A549 (cell line): ENCODE measurements at regions not wholly inside any gene's neighbourhood (a gene's known extent, or its start where the extent isn't known, plus 50 kb on each side); places are given as distances from the start of the nearest gene placed in this dataset.

ENCODE experiments used
- ATAC-seq, 2 experiments: fragments of 200-7000 bp in 1 of 2; fragments of >200 bp in 1 of 2; cut with Nextera tagmentation in 1 of 2; cut with Tn5 transposase in 1 of 2; 3 replicates each; pipeline versions ENCODE4 v1.8.0 to v1.9.1; 2018 to 2020; ENCODE audit warnings: mild to moderate bottlenecking in 1 of 2, moderate library complexity in 1 of 2
- CTCF ChIA-PET: fragments of 300-600 bp; sonication (Branson Sonifier 250); formaldehyde crosslinking; extraction: SDS; loops from one replicate; lab custom pipeline; 2021; ENCODE audit warnings: antibody characterized with exemption, inconsistent platforms; lab: Yijun Ruan, JAX
- POLR2A ChIA-PET: fragments of 350-600 bp; formaldehyde crosslinking; extraction: SDS; loops from one replicate; lab custom pipeline; 2021; ENCODE audit warnings: antibody characterized with exemption, inconsistent platforms; lab: Yijun Ruan, JAX
- DNase-seq, 2 experiments: peaks; one replicate each; pipeline versions ENCODE4 v3.0.0 to v3.0.0-alpha.2; 2011 to 2016; ENCODE audit warnings: low read depth in 1 of 2, low spot score in 1 of 2
- FAIRE-seq: peaks from 2 replicates; lab custom pipeline; 2011; peaks lifted over from hg19 to GRCh38; lab: Jason Lieb, UNC
- H3K27ac ChIP-seq, 2 experiments: fragments of >200 bp; sonication (Bioruptor Twin); formaldehyde crosslinking; 3 replicates each; pipeline ENCODE4 v1.5.1; 2016 to 2017
- H3K4me1 ChIP-seq: fragments of >200 bp; sonication (Bioruptor Twin); formaldehyde crosslinking; 3 replicates; pipeline ENCODE4 v1.6.1; 2016
- H3K4me2 ChIP-seq: fragments of >200 bp; sonication (Bioruptor Twin); formaldehyde crosslinking; 3 replicates; pipeline ENCODE4 v1.6.1; 2016
- H3K4me3 ChIP-seq: fragments of >200 bp; sonication (Bioruptor Twin); formaldehyde crosslinking; 3 replicates; pipeline ENCODE4 v1.5.1; 2016
- H3K9me3 ChIP-seq: fragments of >200 bp; sonication (Bioruptor Twin); formaldehyde crosslinking; 3 replicates; pipeline ENCODE4 v1.6.1; 2016
- CBX8 ChIP-seq: fragments of 200-600 bp; sonication (generic); IDR thresholded peaks from 2 replicates; pipeline ENCODE4 v1.6.1; 2016
- CEBPB ChIP-seq, 2 experiments: fragments of >200 bp in 1 of 2; sonication (Bioruptor Twin) in 1 of 2; formaldehyde crosslinking in 1 of 2; IDR thresholded peaks; 2 replicates each; pipeline ENCODE4 v1.6.1; 2012 to 2016
- CHD4 ChIP-seq: fragments of 200-600 bp; sonication (generic); IDR thresholded peaks from 2 replicates; pipeline ENCODE4 v1.6.1; 2016; ENCODE audit warnings: antibody characterized with exemption, mild to moderate bottlenecking, borderline replicate concordance
- EHMT2 ChIP-seq: fragments of 200-600 bp; sonication (generic); IDR thresholded peaks from 2 replicates; pipeline ENCODE4 v1.6.1; 2016; ENCODE audit warnings: antibody characterized with exemption, low read depth, mild to moderate bottlenecking, moderate library complexity
- EP300 ChIP-seq, 2 experiments: fragments of >200 bp; sonication (Bioruptor Twin); formaldehyde crosslinking; IDR thresholded peaks; 2 replicates in 1 of 2; 3 replicates in 1 of 2; pipeline ENCODE4 v1.6.1; 2016 to 2017
- FOSB ChIP-seq: fragments of 250-450 bp; sonication (Bioruptor Pico); IDR thresholded peaks from 2 replicates; pipeline ENCODE4 v1.5.0; 2020; ENCODE audit warnings: mild to moderate bottlenecking, moderate library complexity
- GATA3 ChIP-seq: IDR thresholded peaks from 2 replicates; pipeline ENCODE4 v1.6.1; 2012; ENCODE audit warnings: borderline replicate concordance
- HEYL ChIP-seq: fragments of 250-450 bp; sonication (Bioruptor Pico); IDR thresholded peaks from 2 replicates; pipeline ENCODE4 v1.8.0; 2021; ENCODE audit warnings: mild to moderate bottlenecking, moderate library complexity
- HOXB13 ChIP-seq: fragments of 250-450 bp; sonication (Bioruptor Pico); IDR thresholded peaks from 2 replicates; pipeline ENCODE4 v1.5.0; 2020; ENCODE audit warnings: low read depth, mild to moderate bottlenecking, moderate library complexity
- HOXB5 ChIP-seq: fragments of 250-450 bp; sonication (Bioruptor Pico); IDR thresholded peaks from 2 replicates; pipeline ENCODE4 v1.5.0; 2020; ENCODE audit warnings: mild to moderate bottlenecking, moderate library complexity
- JUN ChIP-seq, 2 experiments: fragments of >200 bp; sonication (Bioruptor Twin); formaldehyde crosslinking; IDR thresholded peaks; 2 replicates in 1 of 2; 3 replicates in 1 of 2; pipeline ENCODE4 v1.6.1; 2016 to 2017
- JUNB ChIP-seq: fragments of >200 bp; sonication (Bioruptor Twin); formaldehyde crosslinking; IDR thresholded peaks from 2 replicates; pipeline ENCODE4 v1.6.1; 2016
- KDM1A ChIP-seq: fragments of 200-600 bp; sonication (generic); IDR thresholded peaks from 2 replicates; pipeline ENCODE4 v1.6.1; 2016; ENCODE audit warnings: low read depth, mild to moderate bottlenecking
- MAFK ChIP-seq: fragments of 450-650 bp; IDR thresholded peaks from 2 replicates; pipeline ENCODE4 v1.6.1; 2014; ENCODE audit not compliant: partially characterized antibody
- MAZ ChIP-seq: fragments of 150-350 bp; IDR thresholded peaks from 2 replicates; pipeline ENCODE4 v1.6.1; 2014; ENCODE audit warnings: antibody characterized with exemption, low read depth, low read length, borderline replicate concordance
- NFE2L2 ChIP-seq: fragments of 150-350 bp; conservative IDR thresholded peaks from 2 replicates; pipeline ENCODE4 v1.6.1; 2014; ENCODE audit warnings: low read length
- NPAS2 ChIP-seq: fragments of 250-450 bp; sonication (Bioruptor Pico); IDR thresholded peaks from 2 replicates; pipeline ENCODE4 v1.8.0; 2022; ENCODE audit warnings: mild to moderate bottlenecking, moderate library complexity, borderline replicate concordance
- PHF8 ChIP-seq: fragments of 200-600 bp; sonication (generic); IDR thresholded peaks from 2 replicates; pipeline ENCODE4 v1.6.1; 2016; ENCODE audit warnings: low read depth, mild to moderate bottlenecking, antibody characterized with exemption, moderate library complexity, borderline replicate concordance
- POLR2A ChIP-seq: IDR thresholded peaks from 2 replicates; pipeline ENCODE4 v1.6.1; 2012; ENCODE audit warnings: mild to moderate bottlenecking, low read length
- RAD21 ChIP-seq, 2 experiments: fragments of >200 bp in 1 of 2; sonication (Bioruptor Twin) in 1 of 2; formaldehyde crosslinking in 1 of 2; IDR thresholded peaks in 1 of 2; conservative IDR thresholded peaks in 1 of 2; 2 replicates in 1 of 2; 3 replicates in 1 of 2; pipeline ENCODE4 v1.6.1; 2012 to 2018; ENCODE audit warnings: inconsistent platforms in 1 of 2
- RCOR1 ChIP-seq: fragments of 150-350 bp; IDR thresholded peaks from 2 replicates; pipeline ENCODE4 v1.6.1; 2014; ENCODE audit warnings: antibody characterized with exemption, low read length, low read depth
- RFX5 ChIP-seq: fragments of 450-650 bp; IDR thresholded peaks from 2 replicates; pipeline ENCODE4 v1.7.1; 2014; ENCODE audit warnings: antibody characterized with exemption, mild to moderate bottlenecking, moderate library complexity
- SREBF2 ChIP-seq: fragments of 450-650 bp; IDR thresholded peaks from 2 replicates; pipeline ENCODE4 v1.6.1; 2014; ENCODE audit warnings: mild to moderate bottlenecking, moderate library complexity
- TFCP2L1 ChIP-seq: fragments of 250-450 bp; sonication (Bioruptor Pico); IDR thresholded peaks from 2 replicates; pipeline ENCODE4 v1.5.0; 2021; ENCODE audit warnings: mild to moderate bottlenecking
- ZSCAN20 ChIP-seq: fragments of 250-450 bp; sonication (Bioruptor Pico); IDR thresholded peaks from 2 replicates; pipeline ENCODE4 v1.8.0; 2022; ENCODE audit warnings: mild to moderate bottlenecking, moderate library complexity
- WGBS: methylation state at CpG from one replicate; pipeline ENCODE4 v1.1.6; 2017; ENCODE audit errors: missing lambda C conversion rate; 5-methylcytosine and 5-hydroxymethylcytosine counted together
- TF ChIP-seq, protein P1 (sequence below): IDR thresholded peaks from 2 replicates; pipeline ENCODE4 v1.6.1; 2012; ENCODE audit warnings: low read depth, borderline replicate concordance
- TF ChIP-seq, protein P2 (sequence below): IDR thresholded peaks from 2 replicates; pipeline ENCODE4 v1.6.1; 2012
- TF ChIP-seq, protein P3 (sequence below): fragments of >200 bp; sonication (Bioruptor Twin); formaldehyde crosslinking; IDR thresholded peaks from 3 replicates; pipeline ENCODE4 v1.5.1; 2016
- TF ChIP-seq, protein P4 (sequence below): fragments of 250-450 bp; sonication (Bioruptor Pico); IDR thresholded peaks from 2 replicates; pipeline ENCODE4 v1.5.0; 2020; ENCODE audit warnings: low read depth, mild to moderate bottlenecking, moderate library complexity
- TF ChIP-seq, protein P5 (sequence below): fragments of >200 bp; sonication (Bioruptor Twin); formaldehyde crosslinking; IDR thresholded peaks from 3 replicates; pipeline ENCODE4 v1.6.1; 2016
- TF ChIP-seq, protein P6 (sequence below): IDR thresholded peaks from 2 replicates; pipeline ENCODE4 v1.6.1; 2012
- TF ChIP-seq, protein P7 (sequence below): fragments of >200 bp; sonication (Bioruptor Twin); formaldehyde crosslinking; IDR thresholded peaks from 2 replicates; pipeline ENCODE4 v1.6.1; 2016

DNA sequence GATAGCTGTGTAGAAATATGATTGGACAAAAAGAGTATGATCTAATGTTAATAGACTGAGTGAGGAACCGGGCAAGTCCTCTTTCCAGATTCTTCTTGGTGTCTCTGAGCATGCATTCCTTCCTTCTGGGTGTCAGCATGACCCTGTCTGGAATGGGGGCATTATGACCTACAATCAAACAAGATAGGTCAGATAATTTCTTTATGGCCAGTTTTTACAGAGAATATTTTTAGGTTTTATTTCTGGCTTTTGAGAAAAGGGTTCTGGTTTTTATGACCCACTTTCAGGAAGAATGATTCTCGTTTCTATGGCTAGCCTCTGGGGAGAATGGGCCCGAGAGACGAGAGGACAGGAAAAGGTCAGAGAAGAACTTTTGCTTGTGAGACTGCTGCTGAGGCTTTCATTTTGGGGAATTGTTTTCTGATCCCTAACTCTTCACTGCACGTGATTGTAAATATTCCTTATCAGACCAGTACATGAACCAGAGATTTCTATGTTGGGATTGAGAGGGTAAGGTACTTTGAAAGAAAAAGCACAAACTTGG is 383.8 kb downstream of the AASDHPPT start:
- Histone ChIP-seq H3K9me3 (no peaks in the 10 kb centered on the region), H3K4me3 (no peak overlapping the region), H3K4me1 (peaks cover 24% of the 10 kb centered on the region), H3K4me2 (no peak overlapping the region), H3K27ac (peak overlapping the region; percentile 46 to 73; a peak in 4 of 6 replicates)
- DNase-seq (no peak), FAIRE-seq (no peak), ATAC-seq (no peak)
- ChIA-PET POLR2A (no interaction called here), CTCF (no interaction called here)
- TF ChIP-seq, protein P1, sequence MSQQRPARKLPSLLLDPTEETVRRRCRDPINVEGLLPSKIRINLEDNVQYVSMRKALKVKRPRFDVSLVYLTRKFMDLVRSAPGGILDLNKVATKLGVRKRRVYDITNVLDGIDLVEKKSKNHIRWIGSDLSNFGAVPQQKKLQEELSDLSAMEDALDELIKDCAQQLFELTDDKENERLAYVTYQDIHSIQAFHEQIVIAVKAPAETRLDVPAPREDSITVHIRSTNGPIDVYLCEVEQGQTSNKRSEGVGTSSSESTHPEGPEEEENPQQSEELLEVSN: no peak
- TF ChIP-seq, protein P2, sequence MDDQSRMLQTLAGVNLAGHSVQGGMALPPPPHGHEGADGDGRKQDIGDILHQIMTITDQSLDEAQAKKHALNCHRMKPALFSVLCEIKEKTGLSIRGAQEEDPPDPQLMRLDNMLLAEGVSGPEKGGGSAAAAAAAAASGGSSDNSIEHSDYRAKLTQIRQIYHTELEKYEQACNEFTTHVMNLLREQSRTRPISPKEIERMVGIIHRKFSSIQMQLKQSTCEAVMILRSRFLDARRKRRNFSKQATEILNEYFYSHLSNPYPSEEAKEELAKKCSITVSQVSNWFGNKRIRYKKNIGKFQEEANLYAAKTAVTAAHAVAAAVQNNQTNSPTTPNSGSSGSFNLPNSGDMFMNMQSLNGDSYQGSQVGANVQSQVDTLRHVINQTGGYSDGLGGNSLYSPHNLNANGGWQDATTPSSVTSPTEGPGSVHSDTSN: no peak
- TF ChIP-seq MAZ: no peak
- TF ChIP-seq NFE2L2: no peak
- no peak for TF ChIP-seq KDM1A
- no peak for TF ChIP-seq MAFK
- no peak for TF ChIP-seq CHD4
- TF ChIP-seq GATA3: no peak
- TF ChIP-seq SREBF2: no peak
- TF ChIP-seq, protein P3, sequence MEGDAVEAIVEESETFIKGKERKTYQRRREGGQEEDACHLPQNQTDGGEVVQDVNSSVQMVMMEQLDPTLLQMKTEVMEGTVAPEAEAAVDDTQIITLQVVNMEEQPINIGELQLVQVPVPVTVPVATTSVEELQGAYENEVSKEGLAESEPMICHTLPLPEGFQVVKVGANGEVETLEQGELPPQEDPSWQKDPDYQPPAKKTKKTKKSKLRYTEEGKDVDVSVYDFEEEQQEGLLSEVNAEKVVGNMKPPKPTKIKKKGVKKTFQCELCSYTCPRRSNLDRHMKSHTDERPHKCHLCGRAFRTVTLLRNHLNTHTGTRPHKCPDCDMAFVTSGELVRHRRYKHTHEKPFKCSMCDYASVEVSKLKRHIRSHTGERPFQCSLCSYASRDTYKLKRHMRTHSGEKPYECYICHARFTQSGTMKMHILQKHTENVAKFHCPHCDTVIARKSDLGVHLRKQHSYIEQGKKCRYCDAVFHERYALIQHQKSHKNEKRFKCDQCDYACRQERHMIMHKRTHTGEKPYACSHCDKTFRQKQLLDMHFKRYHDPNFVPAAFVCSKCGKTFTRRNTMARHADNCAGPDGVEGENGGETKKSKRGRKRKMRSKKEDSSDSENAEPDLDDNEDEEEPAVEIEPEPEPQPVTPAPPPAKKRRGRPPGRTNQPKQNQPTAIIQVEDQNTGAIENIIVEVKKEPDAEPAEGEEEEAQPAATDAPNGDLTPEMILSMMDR: no peak
- TF ChIP-seq, protein P4, sequence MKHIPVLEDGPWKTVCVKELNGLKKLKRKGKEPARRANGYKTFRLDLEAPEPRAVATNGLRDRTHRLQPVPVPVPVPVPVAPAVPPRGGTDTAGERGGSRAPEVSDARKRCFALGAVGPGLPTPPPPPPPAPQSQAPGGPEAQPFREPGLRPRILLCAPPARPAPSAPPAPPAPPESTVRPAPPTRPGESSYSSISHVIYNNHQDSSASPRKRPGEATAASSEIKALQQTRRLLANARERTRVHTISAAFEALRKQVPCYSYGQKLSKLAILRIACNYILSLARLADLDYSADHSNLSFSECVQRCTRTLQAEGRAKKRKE (CRISPR knock-in tag): no peak
- TF ChIP-seq POLR2A: no peak
- TF ChIP-seq, protein P5, sequence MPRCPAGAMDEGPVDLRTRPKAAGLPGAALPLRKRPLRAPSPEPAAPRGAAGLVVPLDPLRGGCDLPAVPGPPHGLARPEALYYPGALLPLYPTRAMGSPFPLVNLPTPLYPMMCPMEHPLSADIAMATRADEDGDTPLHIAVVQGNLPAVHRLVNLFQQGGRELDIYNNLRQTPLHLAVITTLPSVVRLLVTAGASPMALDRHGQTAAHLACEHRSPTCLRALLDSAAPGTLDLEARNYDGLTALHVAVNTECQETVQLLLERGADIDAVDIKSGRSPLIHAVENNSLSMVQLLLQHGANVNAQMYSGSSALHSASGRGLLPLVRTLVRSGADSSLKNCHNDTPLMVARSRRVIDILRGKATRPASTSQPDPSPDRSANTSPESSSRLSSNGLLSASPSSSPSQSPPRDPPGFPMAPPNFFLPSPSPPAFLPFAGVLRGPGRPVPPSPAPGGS: no peak
- 53% methylated on average over 5 of the region's 5 CpGs for WGBS

DNA sequence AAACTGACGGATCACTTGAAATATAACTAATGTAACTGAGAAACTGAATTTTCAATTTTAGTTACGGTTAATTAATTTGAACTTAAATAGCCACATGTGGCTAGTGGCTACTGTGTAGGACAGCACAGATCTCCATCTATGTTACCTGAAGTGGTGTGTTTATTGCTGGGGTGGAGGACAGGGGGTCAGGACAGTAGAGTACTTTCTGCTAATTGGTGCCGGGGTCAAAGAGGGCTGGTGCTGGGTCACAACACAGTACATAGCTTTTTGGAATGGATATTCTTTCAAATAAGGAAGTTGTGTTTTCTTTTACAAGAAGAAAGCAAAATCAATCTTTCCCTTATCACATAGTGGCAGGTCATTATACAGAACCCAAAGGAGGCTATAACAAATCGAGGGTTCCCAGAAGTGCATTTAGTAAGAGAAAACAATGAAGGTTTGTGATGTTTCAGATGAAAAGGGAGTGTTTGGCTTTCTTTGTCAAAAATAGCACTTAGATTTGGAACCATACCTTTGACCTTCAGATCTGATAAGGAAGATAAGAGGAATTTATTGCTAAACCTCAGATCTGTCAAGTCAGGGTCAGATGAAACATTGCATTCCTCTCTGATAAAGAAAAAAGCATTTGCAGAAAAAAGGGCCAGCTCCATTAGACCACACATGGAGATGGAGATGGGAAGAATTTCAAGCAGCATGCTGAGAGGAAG is 384.5 kb downstream of the AASDHPPT start:
- ChIA-PET POLR2A (no interaction called here), CTCF (no interaction called here)
- Histone ChIP-seq H3K4me2 (peak overlapping the region; percentile 39), H3K27ac (peak overlapping the region; percentile 46 to 73; a peak in 5 of 6 replicates), H3K9me3 (no peaks in the 10 kb centered on the region), H3K4me3 (no peak overlapping the region), H3K4me1 (peaks cover 23% of the 10 kb centered on the region)
- DNase-seq (peak in 1 of 2 experiments; percentile 28), FAIRE-seq (no peak), ATAC-seq (peak in 1 of 2 experiments; percentile 28; a peak in 2 of 6 replicates)
- 51% methylated on average over 4 of the region's 4 CpGs for WGBS
- TF ChIP-seq MAFK (no peak), EHMT2 (no peak), JUN (IDR thresholded peaks at IDR 0.05) (no peak; a peak in 1 of 5 replicates), HEYL (no peak), KDM1A (no peak), ZSCAN20 (no peak), GATA3 (peak; percentile 84), CEBPB (IDR thresholded peaks at IDR 0.05) (peak; percentile 29 to 34; a peak in 3 of 4 replicates), JUNB (peak; percentile 67), RFX5 (no peak), MAZ (no peak), TFCP2L1 (CRISPR knock-in tag) (no peak), CBX8 (no peak), SREBF2 (no peak), NFE2L2 (no peak), HOXB5 (no peak), FOSB (CRISPR knock-in tag) (no peak), PHF8 (no peak), NPAS2 (CRISPR knock-in tag) (no peak), EP300 (IDR thresholded peaks at IDR 0.05) (peak; percentile 64 to 83; a peak in 3 of 5 replicates), RCOR1 (no peak), HOXB13 (CRISPR knock-in tag) (no peak), RAD21 (conservative IDR thresholded peaks at IDR 0.05 in 1 of 2, IDR thresholded peaks at IDR 0.05 in 1 of 2) (peak in 1 of 2 experiments; percentile 26; a peak in 2 of 5 replicates)
- TF ChIP-seq, protein P6, sequence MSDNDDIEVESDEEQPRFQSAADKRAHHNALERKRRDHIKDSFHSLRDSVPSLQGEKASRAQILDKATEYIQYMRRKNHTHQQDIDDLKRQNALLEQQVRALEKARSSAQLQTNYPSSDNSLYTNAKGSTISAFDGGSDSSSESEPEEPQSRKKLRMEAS: no peak
- TF ChIP-seq, protein P7, sequence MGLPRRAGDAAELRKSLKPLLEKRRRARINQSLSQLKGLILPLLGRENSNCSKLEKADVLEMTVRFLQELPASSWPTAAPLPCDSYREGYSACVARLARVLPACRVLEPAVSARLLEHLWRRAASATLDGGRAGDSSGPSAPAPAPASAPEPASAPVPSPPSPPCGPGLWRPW: no peak
